ENCODE measurements at regions not wholly inside any gene's neighbourhood (a gene's known extent, or its start where the extent isn't known, plus 50 kb on each side); places are given as distances from the start of the nearest gene placed in this dataset.

DNA sequence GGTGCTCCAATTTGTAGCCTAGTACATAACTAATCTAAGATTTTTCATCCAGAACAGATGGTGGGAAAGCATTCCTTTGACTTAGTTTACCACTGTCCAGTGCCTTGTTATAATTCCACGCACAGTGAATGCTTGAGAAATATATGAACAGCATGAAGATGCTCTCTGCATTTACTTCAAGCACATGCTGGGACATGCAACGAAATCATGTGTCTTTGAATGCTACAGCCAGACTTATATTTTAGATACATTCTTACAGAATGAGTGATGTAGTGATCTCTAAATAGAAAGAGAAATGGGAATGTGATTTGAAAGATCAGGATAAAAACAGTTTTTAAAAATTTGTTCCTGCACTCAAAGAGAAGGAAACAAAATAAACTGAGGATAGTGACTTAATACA, 398.3 kb downstream of the FBXO15 start:
- H3K4me3 ChIP-seq (replicated peaks in 1 of 3; ENCODE audit: low read depth in 2 of 3, low read length in 3 of 3): no peak overlapping the region
- no peak overlapping the region for H3K4me3 Mint-ChIP-seq

DNA sequence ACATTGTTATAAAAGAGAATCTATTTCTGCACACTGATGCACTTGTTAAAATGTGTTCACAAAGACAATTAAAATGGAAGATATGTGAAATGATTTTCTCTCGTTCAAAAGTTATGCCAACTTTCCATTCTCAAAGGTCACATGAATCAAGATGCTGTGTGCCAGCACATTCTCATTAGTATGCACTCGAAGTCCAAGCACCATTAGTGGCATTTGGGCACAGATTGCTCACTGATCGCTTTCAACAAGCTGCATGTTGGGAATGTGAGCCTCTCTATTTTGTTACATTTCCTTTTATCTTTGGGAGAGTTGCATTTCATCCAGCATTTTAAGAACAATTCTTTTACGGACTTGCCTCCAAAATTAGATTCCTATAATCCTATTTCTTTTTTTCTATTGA, 398.9 kb downstream of the FBXO15 start:
- Histone ChIP-seq H3K4me3 (replicated peaks in 1 of 3; ENCODE audit: low read depth in 2 of 3, low read length in 3 of 3) (no peak overlapping the region), H3K4me2 (replicated peaks; ENCODE audit: extremely low read depth, low read length, poor library complexity, severe bottlenecking) (no peak overlapping the region), H3K27ac (ENCODE audit: low read depth in 1 of 2, low read length in 2 of 2) (no peak overlapping the region), H3K36me3 (replicated peaks in 1 of 2; ENCODE audit: control insufficient read depth in 1 of 2, insufficient read depth in 2 of 2, low read length in 2 of 2) (no peaks in the 10 kb centered on the region), H2AFZ (ENCODE audit: insufficient read depth, low read depth, low read length, poor library complexity, severe bottlenecking) (no peak overlapping the region), H3K9ac (ENCODE audit: insufficient read depth, low read length, poor library complexity, severe bottlenecking) (no peak overlapping the region), H4K20me1 (ENCODE audit: insufficient read depth, low read length) (no peaks in the 10 kb centered on the region), H3K79me2 (ENCODE audit: insufficient read depth, low read length) (no peaks in the 10 kb centered on the region), H3K9me3 (replicated peaks in 1 of 2; ENCODE audit: control insufficient read depth in 1 of 2, insufficient read depth in 1 of 2, low read length in 2 of 2) (no peaks in the 10 kb centered on the region), H3K27me3 (ENCODE audit: control insufficient read depth in 2 of 2, insufficient read depth in 2 of 2, low read length in 2 of 2) (no peaks in the 10 kb centered on the region), H3K4me1 (ENCODE audit: control insufficient read depth in 1 of 2, insufficient read depth in 2 of 2, low read length in 2 of 2) (no peaks in the 10 kb centered on the region)
- Mint-ChIP-seq H3K36me3 (no peaks in the 10 kb centered on the region), H3K27ac (no peak overlapping the region), H3K4me3 (no peak overlapping the region), H3K4me1 (no peaks in the 10 kb centered on the region), H3K9me3 (peaks cover 0 to 2% (median 0%) of the 10 kb centered on the region in 7 donors), H3K27me3 (ENCODE audit: low read depth in 3 of 3) (peaks cover 0 to 2% (median 0%) of the 10 kb centered on the region in 3 donors)
- no peak for DNase-seq
- no peak for TF ChIP-seq CTCF (IDR thresholded peaks at IDR 0.05)
- intact Hi-C loops (cut with micrococcal nuclease): no loop called here
- WGBS (ENCODE audit: insufficient coverage): 100% methylated on average over 2 of the region's 4 CpGs

More for the DNA sequence above, 398.3 kb downstream of the FBXO15 start:
- no peak overlapping the region for H3K27ac ChIP-seq (ENCODE audit: low read depth in 1 of 2, low read length in 2 of 2)
- no peaks in the 10 kb centered on the region for H3K9me3 ChIP-seq (replicated peaks in 1 of 2; ENCODE audit: control insufficient read depth in 1 of 2, insufficient read depth in 1 of 2, low read length in 2 of 2)
- Mint-ChIP-seq H3K4me1 (no peaks in the 10 kb centered on the region), H3K9me3 (peaks cover 0 to 2% (median 0%) of the 10 kb centered on the region in 7 donors), H3K36me3 (no peaks in the 10 kb centered on the region), H3K27me3 (ENCODE audit: low read depth in 3 of 3) (peaks cover 0 to 2% (median 0%) of the 10 kb centered on the region in 3 donors), H3K27ac (no peak overlapping the region)
- no peaks in the 10 kb centered on the region for H3K4me1 ChIP-seq (ENCODE audit: control insufficient read depth in 1 of 2, insufficient read depth in 2 of 2, low read length in 2 of 2)
- no peak overlapping the region for H2AFZ ChIP-seq (ENCODE audit: insufficient read depth, low read depth, low read length, poor library complexity, severe bottlenecking)
- H3K4me2 ChIP-seq (replicated peaks; ENCODE audit: extremely low read depth, low read length, poor library complexity, severe bottlenecking): no peak overlapping the region
- WGBS (ENCODE audit: insufficient coverage): no CpG with 5 or more reads among the region's 2 CpGs
- no peaks in the 10 kb centered on the region for H4K20me1 ChIP-seq (ENCODE audit: insufficient read depth, low read length)
- no peak for TF ChIP-seq CTCF (IDR thresholded peaks at IDR 0.05)
- intact Hi-C loops (cut with micrococcal nuclease): no loop called here
- H3K36me3 ChIP-seq (replicated peaks in 1 of 2; ENCODE audit: control insufficient read depth in 1 of 2, insufficient read depth in 2 of 2, low read length in 2 of 2): no peaks in the 10 kb centered on the region
- H3K27me3 ChIP-seq (ENCODE audit: control insufficient read depth in 2 of 2, insufficient read depth in 2 of 2, low read length in 2 of 2): no peaks in the 10 kb centered on the region
- no peaks in the 10 kb centered on the region for H3K79me2 ChIP-seq (ENCODE audit: insufficient read depth, low read length)
- no peak overlapping the region for H3K9ac ChIP-seq (ENCODE audit: insufficient read depth, low read length, poor library complexity, severe bottlenecking)
- DNase-seq: no peak

All from CD14-positive monocyte (primary cell).